ENCODE measurements at regions not wholly inside any gene's neighbourhood (a gene's known extent, or its start where the extent isn't known, plus 50 kb on each side); places are given as distances from the start of the nearest gene placed in this dataset.
"Not testable (repeated sequence)": the region's sequence is repeated elsewhere in the genome, so short reads cannot be mapped to it uniquely, and the experiment has no call there.

GRCh38 chr11:37370817-37371216 lies 772.8 kb upstream of the RAG2 start:
- DNase-seq: no peak

GRCh38 chr11:37364246-37364839 lies 766.3 kb upstream of the RAG2 start:
- no peak for DNase-seq

GRCh38 chr11:37353192-37353591 lies 755.2 kb upstream of the RAG2 start:
- DNase-seq: no peak

GRCh38 chr11:37352485-37352884 lies 754.4 kb upstream of the RAG2 start:
- DNase-seq: no peak

GRCh38 chr11:37343290-37343689 lies 745.3 kb upstream of the RAG2 start:
- no peak for DNase-seq

GRCh38 chr11:37336401-37336800 lies 738.4 kb upstream of the RAG2 start:
- no peak for DNase-seq

- DNase-seq: no peak
Measured at GRCh38 chr11:37333345-37333744, 735.3 kb upstream of the RAG2 start.

- no peak for DNase-seq
Measured at GRCh38 chr11:37323843-37324242, 725.8 kb upstream of the RAG2 start.

GRCh38 chr11:37322333-37323194 lies 724.5 kb upstream of the RAG2 start:
- DNase-seq: no peak

- DNase-seq: no peak
Measured at GRCh38 chr11:37320921-37321320, 722.9 kb upstream of the RAG2 start.

- no peak for DNase-seq
Measured at GRCh38 chr11:37317803-37318202, 719.8 kb upstream of the RAG2 start.

- no peak for DNase-seq
Measured at GRCh38 chr11:37313266-37313665, 715.2 kb upstream of the RAG2 start.

- no peak for DNase-seq
Measured at GRCh38 chr11:37306563-37306962, 708.5 kb upstream of the RAG2 start.

- not testable (repeated sequence) for DNase-seq
Measured at GRCh38 chr11:37301405-37301804, 703.4 kb upstream of the RAG2 start.

GRCh38 chr11:37298173-37298572 lies 700.1 kb upstream of the RAG2 start:
- no peak for DNase-seq

GRCh38 chr11:37286890-37287289 lies 688.9 kb upstream of the RAG2 start:
- DNase-seq: no peak

- no peak for DNase-seq
Measured at GRCh38 chr11:37282367-37282766, 684.3 kb upstream of the RAG2 start.

GRCh38 chr11:37280200-37280599 lies 682.2 kb upstream of the RAG2 start:
- no peak for DNase-seq

GRCh38 chr11:37277896-37278465 lies 679.9 kb upstream of the RAG2 start:
- DNase-seq: no peak

GRCh38 chr11:37264783-37265182 lies 666.7 kb upstream of the RAG2 start:
- DNase-seq: no peak

GRCh38 chr11:37264060-37264459 lies 666.0 kb upstream of the RAG2 start:
- no peak for DNase-seq

- DNase-seq: not testable (repeated sequence)
Measured at GRCh38 chr11:37263467-37263866, 665.4 kb upstream of the RAG2 start.

- DNase-seq: no peak
Measured at GRCh38 chr11:37259734-37260133, 661.7 kb upstream of the RAG2 start.

- no peak for DNase-seq
Measured at GRCh38 chr11:37248145-37248544, 650.1 kb upstream of the RAG2 start.

Data from inflammatory macrophage treated with lipopolysaccharide for 1 hour (primary cell).